Activated naive CD8-positive, alpha-beta T cell treated with anti-CD3 and anti-CD28 coated beads, Interleukin-2, amount 50 U/mL, for 16 hours (primary cell): ENCODE measurements at regions not wholly inside any gene's neighbourhood (a gene's known extent, or its start where the extent isn't known, plus 50 kb on each side); places are given as distances from the start of the nearest gene placed in this dataset.

Experiments
- DNase-seq: peaks from one replicate; pipeline ENCODE4 v3.0.0-alpha.2; 2020; ENCODE audit warnings: low read depth, low spot score

DNA sequence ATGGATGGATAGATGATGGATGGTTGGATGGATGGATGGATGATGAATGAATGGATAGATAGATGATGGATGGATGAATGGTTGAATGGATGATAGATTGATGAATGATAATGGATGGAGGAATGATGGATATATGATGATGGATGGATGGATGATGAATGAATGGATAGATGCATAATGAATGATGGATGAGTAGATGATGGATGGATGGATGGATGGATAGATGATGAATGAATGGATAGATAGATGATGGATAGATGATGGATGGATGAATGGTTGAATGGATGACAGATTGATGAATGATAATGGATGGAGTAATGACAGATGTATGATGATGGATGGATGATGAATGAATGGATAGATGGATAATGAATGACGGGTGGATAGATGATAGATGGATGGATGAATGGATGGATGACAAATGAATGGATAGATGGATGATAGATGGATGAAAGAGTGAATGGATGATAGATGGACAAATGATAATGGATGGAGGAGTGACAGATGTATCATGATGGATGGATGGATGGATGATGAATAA is 1466.5 kb downstream of the BRD1 start:
- no peak for DNase-seq

DNA sequence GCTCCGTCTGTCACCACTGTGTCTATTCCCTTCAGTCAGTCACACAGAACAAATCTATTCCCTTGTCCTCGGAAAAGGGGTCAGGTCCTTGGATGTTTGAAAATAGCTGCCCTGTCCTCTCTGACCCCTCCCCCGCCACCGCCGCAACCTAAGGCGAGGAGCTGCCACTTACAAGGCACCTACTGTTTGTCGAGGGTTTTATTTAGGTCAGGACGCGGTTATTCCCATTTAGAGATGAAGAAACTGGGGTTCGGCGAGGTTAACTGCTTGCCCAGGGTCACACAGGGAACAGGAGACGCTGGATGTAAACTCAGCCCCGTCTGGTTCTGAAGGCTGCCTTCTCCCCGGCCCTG is 1468.1 kb downstream of the BRD1 start:
- no peak for DNase-seq

- no peak for DNase-seq
Measured at GRCh38 chr22:48358886-48359612, 1468.6 kb downstream of the BRD1 start.

DNA sequence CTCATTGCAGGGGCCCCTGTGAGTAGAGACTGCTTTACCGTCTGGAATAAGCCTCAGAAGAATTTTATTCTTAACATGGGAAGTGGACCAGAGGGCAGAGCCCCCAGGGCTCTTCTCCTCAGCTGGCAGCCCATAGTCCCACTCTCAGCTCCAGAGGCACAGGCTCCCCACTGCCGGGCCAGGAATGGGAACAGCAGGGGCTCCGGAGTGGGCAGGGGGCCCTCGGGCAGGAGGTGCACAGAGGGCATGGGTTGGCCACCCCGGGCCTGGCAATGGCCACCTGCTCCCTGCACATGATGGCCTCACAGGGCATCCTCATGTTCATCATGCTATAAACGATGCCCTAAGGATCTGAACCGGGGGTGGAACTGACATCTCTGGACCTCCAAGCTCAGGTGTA is 1469.7 kb downstream of the BRD1 start:
- DNase-seq, result no peak

GRCh38 chr22:48357196-48357595 is 1470.5 kb downstream of the BRD1 start:
- no peak for DNase-seq

GRCh38 chr22:48356731-48357130 is 1470.9 kb downstream of the BRD1 start:
- no peak for DNase-seq

GRCh38 chr22:48354096-48354495 is 1473.6 kb downstream of the BRD1 start:
- no peak for DNase-seq

DNA sequence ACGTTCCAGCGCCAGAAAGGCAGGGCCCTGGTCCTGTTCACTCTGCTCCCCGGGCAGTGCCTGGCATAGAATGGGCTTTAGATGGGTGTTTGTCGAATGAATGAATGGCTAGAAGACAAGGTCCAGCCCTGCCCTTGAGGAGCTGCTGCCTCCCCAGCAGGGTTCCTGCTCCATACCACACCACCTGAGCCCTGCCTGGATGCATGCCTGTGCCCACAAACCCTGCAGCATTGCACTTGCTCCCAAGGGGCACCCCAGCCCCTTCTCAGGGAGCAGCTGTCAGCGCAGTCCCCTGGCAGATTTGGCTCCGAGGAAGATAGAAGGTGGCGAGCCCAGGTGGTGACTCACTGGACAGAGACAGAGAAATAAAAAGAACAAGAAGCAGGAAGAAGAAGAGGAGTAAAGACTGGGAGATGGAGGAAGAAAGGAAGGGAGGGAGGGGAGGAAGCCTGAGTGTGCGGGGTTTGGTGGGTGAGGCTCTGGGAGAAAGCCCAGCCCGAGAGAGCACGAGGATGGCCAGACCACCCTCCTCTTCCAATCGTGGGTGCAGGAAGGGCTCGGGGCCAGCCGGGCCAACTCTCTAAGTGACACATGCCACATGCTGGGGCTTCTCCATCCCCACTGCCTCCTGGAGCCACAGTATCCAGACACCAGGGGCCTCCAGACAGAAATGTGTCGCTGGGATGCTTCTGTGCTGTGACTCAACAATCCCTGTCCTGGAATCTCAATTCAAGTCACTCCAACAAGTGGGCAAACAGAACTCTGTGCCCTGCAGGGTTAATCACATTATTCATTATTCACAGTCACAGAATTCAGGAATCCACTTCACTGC is 1474.3 kb downstream of the BRD1 start:
- DNase-seq, result no peak

DNA sequence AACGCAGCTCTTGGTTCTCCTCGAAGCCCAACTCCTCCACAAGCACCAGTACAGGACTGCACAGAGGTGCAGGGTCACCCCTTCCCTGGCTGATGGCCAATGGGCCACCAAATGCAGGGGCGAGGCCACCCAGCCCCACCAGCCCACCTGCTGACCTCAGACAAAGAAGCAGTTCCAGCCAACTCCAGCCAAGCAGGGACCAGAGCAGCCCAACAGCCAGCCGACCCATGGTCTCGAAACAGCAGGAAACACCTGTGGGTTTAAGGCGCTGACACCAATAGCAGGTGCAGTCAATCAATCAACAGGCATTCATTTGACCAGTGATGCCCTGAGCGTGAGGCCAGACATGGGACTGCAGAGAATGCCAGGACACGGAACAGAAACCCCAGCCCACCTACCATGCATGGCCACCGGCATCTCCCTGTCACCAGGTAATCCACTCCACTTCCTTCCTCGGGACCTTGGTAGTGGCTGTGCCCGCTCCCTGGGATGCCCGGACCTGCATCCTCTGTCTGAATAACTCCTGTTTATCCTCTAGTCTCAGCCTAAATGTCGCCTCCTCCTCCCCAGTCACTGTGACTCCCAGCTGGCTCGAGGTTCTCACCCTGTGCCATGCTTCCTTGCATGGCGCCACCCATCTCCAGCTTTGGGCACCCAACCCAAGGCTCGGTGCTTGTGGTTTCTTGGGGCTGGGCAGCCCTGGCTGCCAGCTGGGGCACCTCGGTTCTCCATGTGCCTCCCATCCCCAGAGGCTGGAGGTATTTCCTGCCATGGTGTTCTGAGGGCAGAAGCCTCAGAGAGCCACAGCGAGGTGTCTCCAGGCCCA is 1475.4 kb downstream of the BRD1 start:
- DNase-seq, result no peak

- DNase-seq, result no peak
Measured at GRCh38 chr22:48351376-48352085, 1476.1 kb downstream of the BRD1 start.

GRCh38 chr22:48350456-48350855 is 1477.2 kb downstream of the BRD1 start:
- no peak for DNase-seq

GRCh38 chr22:48348855-48349254 is 1478.8 kb downstream of the BRD1 start:
- DNase-seq, result no peak

GRCh38 chr22:48347311-48347710 is 1480.4 kb downstream of the BRD1 start:
- no peak for DNase-seq

DNA sequence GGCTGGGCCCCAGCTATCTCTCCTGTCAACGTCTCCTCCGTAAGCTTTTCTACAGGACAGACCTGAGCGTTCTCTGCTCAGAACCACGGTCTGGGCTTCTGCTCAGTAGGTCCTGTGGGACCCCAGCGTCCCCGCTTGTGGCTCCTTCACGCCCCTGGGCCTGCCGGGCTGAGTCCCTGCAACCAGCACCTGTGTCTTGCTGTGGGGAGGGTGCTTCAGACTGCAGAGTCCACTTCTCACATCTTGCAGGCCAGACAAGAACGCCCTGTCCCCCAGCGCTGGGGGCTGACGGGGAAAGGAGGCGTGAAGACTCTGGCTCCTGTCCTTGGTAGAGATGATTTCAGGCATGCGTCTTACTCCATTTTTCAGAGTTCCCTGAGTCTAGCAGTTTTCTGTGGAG is 1480.8 kb downstream of the BRD1 start:
- no peak for DNase-seq

- DNase-seq, result no peak
Measured at GRCh38 chr22:48346311-48346710, 1481.4 kb downstream of the BRD1 start.

GRCh38 chr22:48345631-48346030 is 1482.0 kb downstream of the BRD1 start:
- DNase-seq, result no peak

GRCh38 chr22:48343461-48343860 is 1484.2 kb downstream of the BRD1 start:
- DNase-seq, result no peak

GRCh38 chr22:48342732-48343131 is 1484.9 kb downstream of the BRD1 start:
- DNase-seq, result no peak

DNA sequence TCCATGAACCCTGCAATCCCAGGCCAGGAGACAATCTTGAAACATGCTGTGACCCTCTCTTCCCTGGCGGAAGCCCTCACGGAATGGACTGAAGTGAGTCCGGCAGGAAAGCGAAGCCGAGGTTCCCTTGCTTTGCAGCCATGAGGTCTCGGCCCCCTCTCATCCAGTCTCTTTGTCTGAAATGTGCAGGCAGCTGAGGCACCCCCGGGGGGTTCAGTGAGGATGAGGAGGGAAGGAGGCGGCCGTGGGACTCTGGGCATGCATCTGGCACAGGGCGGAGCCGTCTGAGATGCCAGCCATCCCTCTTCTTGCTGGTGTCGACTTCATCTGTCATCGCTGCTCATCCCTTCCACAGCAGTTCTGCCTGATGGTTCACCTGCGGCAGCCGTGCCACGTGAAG is 1485.7 kb downstream of the BRD1 start:
- no peak for DNase-seq

DNA sequence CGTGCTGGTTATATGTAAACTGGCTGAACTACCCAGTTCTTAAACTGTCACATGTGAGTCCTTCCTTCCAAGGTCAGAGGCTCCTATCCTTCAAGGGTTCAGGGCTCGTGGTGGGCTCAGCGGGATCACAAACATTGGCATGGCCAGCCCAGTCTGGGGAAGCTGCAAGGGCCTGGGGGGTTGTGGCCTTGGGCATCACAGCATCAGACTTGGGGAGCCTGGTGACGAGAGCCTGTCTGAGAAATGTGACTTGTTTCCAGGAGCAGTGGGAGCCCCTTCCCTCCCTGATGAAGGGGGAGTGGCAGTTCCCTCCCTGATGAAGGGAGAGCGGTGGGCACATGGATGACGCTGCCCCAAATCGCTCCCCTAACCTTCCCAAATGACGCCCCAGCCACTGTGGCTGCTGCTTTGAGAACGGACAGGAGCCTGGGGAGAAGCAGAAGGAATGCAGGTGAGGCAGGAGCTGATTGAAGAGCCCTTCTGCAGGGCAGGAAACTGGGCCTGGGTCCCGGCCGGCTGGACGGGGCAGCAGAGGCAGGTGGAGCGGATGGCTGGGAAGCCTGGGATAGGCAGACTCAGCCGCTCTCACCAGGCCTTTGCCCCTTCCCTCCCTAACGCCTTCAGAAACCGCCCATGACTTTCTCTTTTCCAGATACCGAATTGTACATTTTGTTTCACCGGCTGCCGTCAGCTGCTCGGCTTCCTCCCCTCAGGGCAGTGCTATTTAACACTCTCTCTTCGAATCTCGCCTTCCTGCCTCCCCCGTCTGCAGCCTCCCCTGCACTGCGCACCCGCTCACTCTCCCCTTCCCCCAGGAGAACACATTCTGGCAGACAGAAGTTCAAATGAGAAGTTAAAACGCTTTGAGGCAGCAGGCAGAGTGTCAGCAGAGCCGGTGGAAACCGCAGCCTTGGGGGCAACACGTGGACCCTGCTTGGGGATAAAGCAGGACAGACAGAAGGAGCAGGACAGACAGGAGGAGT is 1486.7 kb downstream of the BRD1 start:
- no peak for DNase-seq
